ENCODE measurements at regions not wholly inside any gene's neighbourhood (a gene's known extent, or its start where the extent isn't known, plus 50 kb on each side); places are given as distances from the start of the nearest gene placed in this dataset.

DNA sequence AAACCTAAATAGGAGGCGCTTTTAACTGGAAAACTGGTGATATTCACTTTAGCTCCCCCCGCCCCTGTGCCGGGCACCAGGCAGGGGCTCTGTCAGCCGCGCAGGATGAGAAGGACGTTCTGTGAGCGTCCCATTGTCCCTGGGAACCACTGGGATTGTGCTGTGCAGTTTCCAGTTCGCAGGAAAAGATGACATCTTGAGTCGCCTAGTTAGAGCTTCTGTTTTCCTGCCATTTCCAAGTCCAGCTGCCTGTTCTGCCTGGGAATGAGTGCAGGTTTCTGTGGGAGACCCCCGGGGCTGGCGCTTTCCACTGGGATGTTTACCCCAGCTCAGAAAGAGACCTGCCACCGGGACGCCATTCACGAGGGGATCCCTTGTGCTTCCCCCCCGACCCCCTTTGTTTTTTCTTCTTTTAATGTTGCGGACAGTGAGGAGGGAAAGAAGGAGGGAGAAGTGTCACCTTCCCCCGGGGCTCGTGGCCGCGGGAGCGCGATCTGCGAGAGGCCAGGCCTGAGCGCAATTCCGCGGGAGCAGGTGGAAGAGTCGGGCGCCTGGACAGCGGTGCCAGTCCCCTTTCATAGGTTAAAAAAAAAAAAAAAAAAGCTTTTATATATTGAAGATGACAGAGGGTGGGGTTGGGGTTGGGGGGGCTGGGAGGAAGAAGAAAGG, 121.5 kb downstream of the RMI1 start:
- no peak for DNase-seq (ENCODE audit: low spot score)
- TF ChIP-seq, protein P1, sequence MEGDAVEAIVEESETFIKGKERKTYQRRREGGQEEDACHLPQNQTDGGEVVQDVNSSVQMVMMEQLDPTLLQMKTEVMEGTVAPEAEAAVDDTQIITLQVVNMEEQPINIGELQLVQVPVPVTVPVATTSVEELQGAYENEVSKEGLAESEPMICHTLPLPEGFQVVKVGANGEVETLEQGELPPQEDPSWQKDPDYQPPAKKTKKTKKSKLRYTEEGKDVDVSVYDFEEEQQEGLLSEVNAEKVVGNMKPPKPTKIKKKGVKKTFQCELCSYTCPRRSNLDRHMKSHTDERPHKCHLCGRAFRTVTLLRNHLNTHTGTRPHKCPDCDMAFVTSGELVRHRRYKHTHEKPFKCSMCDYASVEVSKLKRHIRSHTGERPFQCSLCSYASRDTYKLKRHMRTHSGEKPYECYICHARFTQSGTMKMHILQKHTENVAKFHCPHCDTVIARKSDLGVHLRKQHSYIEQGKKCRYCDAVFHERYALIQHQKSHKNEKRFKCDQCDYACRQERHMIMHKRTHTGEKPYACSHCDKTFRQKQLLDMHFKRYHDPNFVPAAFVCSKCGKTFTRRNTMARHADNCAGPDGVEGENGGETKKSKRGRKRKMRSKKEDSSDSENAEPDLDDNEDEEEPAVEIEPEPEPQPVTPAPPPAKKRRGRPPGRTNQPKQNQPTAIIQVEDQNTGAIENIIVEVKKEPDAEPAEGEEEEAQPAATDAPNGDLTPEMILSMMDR (IDR thresholded peaks at IDR 0.05; ENCODE audit: borderline replicate concordance, control extremely low read depth, extremely low read depth, insufficient read depth, missing control alignments): no peak
- in situ Hi-C loops (cut with MboI; ENCODE audit: low sequenced_read_pairs, unreplicated experiment): no loop called here

DNA sequence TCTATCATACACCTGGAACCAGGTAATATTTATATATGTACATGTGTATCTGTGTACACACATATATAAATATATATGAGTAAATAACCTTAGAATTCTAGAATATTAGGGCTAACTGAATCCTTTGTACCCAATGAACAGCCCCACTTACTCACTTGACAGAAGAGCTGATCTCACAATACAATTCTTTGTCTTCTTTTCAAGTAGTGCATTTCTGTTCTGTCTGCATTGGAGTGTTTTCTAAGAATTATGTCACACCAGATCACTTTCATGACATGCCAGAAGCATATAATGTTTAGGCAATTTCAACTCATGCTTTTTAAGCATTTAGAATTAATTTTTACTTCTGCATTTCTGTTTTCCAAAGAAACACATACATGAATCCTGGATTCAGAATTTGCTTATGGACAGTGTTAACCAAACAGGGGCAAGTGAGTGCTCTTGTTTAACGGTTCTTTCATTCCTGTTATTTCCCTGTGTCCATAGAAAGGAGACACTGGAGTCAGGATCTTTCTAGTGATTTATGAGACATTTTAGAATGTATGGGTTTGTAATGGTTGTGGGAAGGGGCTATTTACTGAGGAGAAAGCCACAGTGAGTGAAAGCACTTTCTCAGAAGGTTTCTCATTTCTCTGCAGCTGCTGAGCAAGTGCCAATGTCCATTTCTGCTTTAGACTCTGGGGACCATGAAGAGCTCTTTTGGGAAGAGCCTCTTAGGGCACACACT, 123.2 kb downstream of the RMI1 start:
- in situ Hi-C loops (cut with MboI; ENCODE audit: low sequenced_read_pairs, unreplicated experiment): no loop called here
- no peak for DNase-seq (ENCODE audit: low spot score)
- TF ChIP-seq, protein P1 (IDR thresholded peaks at IDR 0.05; ENCODE audit: borderline replicate concordance, control extremely low read depth, extremely low read depth, insufficient read depth, missing control alignments): no peak

DNA sequence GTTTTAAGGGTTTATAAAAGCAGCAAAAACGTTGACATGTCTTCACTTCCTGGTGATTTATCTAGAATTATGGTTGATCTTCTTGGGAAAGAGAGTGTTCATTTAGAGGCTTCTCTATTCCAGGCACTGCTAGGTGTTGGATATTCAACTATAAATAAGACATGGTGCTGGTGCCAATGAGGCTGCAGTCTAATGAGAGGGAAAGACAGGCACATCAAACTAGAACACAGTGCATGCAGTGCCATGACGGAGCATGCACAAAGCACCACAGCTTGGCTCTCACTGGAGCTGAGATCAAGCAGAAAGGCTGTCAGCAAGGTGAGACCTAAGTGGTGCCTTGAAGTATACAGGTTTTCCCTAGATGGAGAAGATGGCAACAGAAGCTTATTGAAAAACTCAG, 126.5 kb downstream of the RMI1 start:
- no peak for DNase-seq (ENCODE audit: low spot score)
- in situ Hi-C loops (cut with MboI; ENCODE audit: low sequenced_read_pairs, unreplicated experiment): no loop called here
- TF ChIP-seq, protein P1 (IDR thresholded peaks at IDR 0.05; ENCODE audit: borderline replicate concordance, control extremely low read depth, extremely low read depth, insufficient read depth, missing control alignments): no peak

DNA sequence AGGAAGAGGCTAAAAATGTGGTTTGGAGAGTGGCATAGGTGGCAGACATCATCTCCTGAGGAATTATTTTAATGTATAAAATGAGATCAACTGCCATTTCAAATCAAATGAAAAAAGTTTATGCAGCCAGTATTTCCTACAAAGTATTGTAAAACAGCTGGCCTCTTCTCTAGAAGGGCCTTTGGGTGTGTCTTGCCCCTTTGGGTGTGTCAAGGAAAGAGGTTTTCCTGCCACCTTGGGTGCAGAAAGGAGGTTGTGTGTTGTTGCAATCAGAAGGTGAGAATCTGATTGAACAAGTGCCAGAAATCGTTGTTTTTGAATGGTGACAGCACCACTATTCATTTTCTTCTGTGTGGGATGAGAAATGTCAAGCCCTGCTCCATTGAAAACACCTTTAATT, 127.4 kb downstream of the RMI1 start:
- in situ Hi-C loops (cut with MboI; ENCODE audit: low sequenced_read_pairs, unreplicated experiment): no loop called here
- TF ChIP-seq, protein P1 (IDR thresholded peaks at IDR 0.05; ENCODE audit: borderline replicate concordance, control extremely low read depth, extremely low read depth, insufficient read depth, missing control alignments): no peak
- no peak for DNase-seq (ENCODE audit: low spot score)

DNA sequence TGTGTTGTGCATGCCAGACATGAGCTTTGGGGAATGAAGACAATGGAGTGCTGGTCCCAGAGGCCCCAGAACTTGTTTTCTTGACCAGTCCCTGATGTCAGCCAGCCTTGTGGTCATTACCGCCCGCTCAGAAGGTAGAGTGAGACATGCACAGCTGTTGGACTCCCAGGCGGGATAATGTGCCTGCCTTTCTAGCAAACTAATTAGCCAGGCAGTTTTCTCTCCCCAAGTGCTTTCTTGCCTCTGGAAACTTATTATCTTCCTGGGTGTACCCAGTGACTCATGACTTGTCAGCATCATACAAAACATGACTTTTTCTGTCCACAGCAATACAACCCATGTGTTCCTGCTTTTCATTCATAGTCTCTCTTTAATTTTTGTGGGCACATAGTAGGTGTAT, 131.1 kb downstream of the RMI1 start:
- in situ Hi-C loops (cut with MboI; ENCODE audit: low sequenced_read_pairs, unreplicated experiment): no loop called here
- no peak for DNase-seq (ENCODE audit: low spot score)
- TF ChIP-seq, protein P1 (IDR thresholded peaks at IDR 0.05; ENCODE audit: borderline replicate concordance, control extremely low read depth, extremely low read depth, insufficient read depth, missing control alignments): no peak

DNA sequence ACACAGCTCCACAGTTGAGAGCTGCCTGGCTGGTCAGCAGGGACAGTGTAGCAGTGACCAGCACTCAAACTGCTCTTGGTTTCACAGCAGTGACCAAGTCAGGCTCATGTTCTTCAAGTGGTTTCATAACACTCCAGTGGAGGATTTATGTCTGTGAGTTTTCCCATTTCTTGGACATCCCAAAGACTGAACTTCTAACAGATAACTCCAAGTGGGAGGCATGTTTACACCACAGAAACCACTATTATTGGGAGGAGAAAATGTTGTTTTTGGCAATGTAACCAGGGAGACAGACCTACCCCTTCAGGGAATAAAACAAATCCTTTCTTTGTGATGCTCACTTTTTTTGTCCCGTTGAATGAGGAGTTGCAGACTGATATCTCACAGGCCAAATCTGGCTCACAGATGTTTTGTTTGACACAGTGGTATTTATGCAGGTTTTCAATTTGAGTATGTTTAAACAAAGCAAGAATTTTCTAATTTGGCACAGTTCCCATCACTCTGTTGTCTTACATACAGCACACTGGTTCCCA, 141.5 kb downstream of the RMI1 start:
- in situ Hi-C loops (cut with MboI; ENCODE audit: low sequenced_read_pairs, unreplicated experiment): no loop called here
- DNase-seq (ENCODE audit: low spot score): no peak
- TF ChIP-seq, protein P1 (IDR thresholded peaks at IDR 0.05; ENCODE audit: borderline replicate concordance, control extremely low read depth, extremely low read depth, insufficient read depth, missing control alignments): no peak

All from GM13976 (cell line).